Esophagus muscularis mucosa (tissue), 4 donors: ENCODE measurements at regions not wholly inside any gene's neighbourhood (a gene's known extent, or its start where the extent isn't known, plus 50 kb on each side); places are given as distances from the start of the nearest gene placed in this dataset.

ENCODE experiments used
- DNase-seq: peaks from one replicate; pipeline ENCODE4 v3.0.0-alpha.2; 2017; ENCODE audit errors: extremely low spot score
- H3K27ac ChIP-seq, 4 donors: fragments of 200-600 bp; sonication (generic); replicated peaks in 1 of 4; 1 replicate in 3 of 4; 2 replicates in 1 of 4; pipeline ENCODE4 v1.5.1; 2016 to 2019; ENCODE audit warnings: mild to moderate bottlenecking in 1 of 4
- H3K27me3 ChIP-seq, 4 donors: fragments of 200-600 bp; sonication (generic); one replicate each; pipeline versions ENCODE4 v1.5.1 to v1.6.0; 2016 to 2019
- H3K36me3 ChIP-seq, 4 donors: fragments of 200-600 bp; sonication (generic); one replicate each; pipeline ENCODE4 v1.5.1; 2016 to 2019
- H3K4me1 ChIP-seq, 4 donors: fragments of 200-600 bp; sonication (generic); one replicate each; pipeline ENCODE4 v1.5.1; 2016 to 2019
- H3K4me3 ChIP-seq, 4 donors: fragments of 200-600 bp; sonication (generic); 1 replicate in 2 of 4; 2 replicates in 2 of 4; pipeline ENCODE4 v1.5.1; 2016 to 2019; ENCODE audit warnings: mild to moderate bottlenecking in 4 of 4, moderate library complexity in 1 of 4
- H3K9me3 ChIP-seq, 4 donors: fragments of 200-600 bp; sonication (generic); 1 replicate in 3 of 4; 2 replicates in 1 of 4; pipeline ENCODE4 v1.5.1; 2016 to 2019
- CTCF ChIP-seq, 3 experiments: fragments of 200-600 bp in 2 of 3; fragments of 450-650 bp in 1 of 3; sonication (generic) in 2 of 3; IDR thresholded peaks; one replicate each; pipeline ENCODE4 v1.5.1; 2017 to 2019; ENCODE audit warnings: antibody characterized with exemption in 3 of 3, mild to moderate bottlenecking in 2 of 3, moderate library complexity in 1 of 3
- EP300 ChIP-seq: sonication (generic); formaldehyde crosslinking; IDR thresholded peaks from one replicate; pipeline ENCODE4 v1.6.1; 2017; ENCODE audit warnings: antibody characterized with exemption
- POLR2A ChIP-seq: fragments of 450-650 bp; IDR thresholded peaks from one replicate; pipeline ENCODE4 v1.6.1; 2017; ENCODE audit warnings: antibody characterized with exemption, moderate library complexity, mild to moderate bottlenecking, low read depth
- POLR2AphosphoS5 ChIP-seq, 2 donors: sonication (generic); formaldehyde crosslinking; IDR thresholded peaks; one replicate each; pipeline ENCODE4 v1.6.1; 2017; ENCODE audit warnings: antibody characterized with exemption in 2 of 2
- WGBS: methylation state at CpG from one replicate; pipeline ENCODE4 v1.1.5; 2018; 5-methylcytosine and 5-hydroxymethylcytosine counted together
- intact Hi-C: fragments of 100-400 bp; cut with DNase I; formaldehyde crosslinking; loops from one replicate; pipeline ENCODE4 v1.15.1; 2023

GRCh38 chr13:31905961-31906360, 125.6 kb upstream of the FRY start:
- Histone ChIP-seq H3K27ac (no peak overlapping the region), H3K27me3 (no peaks in the 10 kb centered on the region), H3K9me3 (no peaks in the 10 kb centered on the region), H3K4me1 (peaks cover 10 to 27% (median 21%) of the 10 kb centered on the region in 4 donors), H3K36me3 (no peaks in the 10 kb centered on the region), H3K4me3 (no peak overlapping the region)
- no peak for TF ChIP-seq EP300
- TF ChIP-seq CTCF (IDR thresholded peaks at IDR 0.05): no peak
- TF ChIP-seq POLR2AphosphoS5 (IDR thresholded peaks at IDR 0.05): no peak
- no peak for TF ChIP-seq POLR2A
- WGBS: 55% methylated on average over 11 of the region's 11 CpGs
- DNase-seq: no peak
- intact Hi-C loops: no loop called here

GRCh38 chr13:31908696-31909411, 122.7 kb upstream of the FRY start:
- Histone ChIP-seq H3K36me3 (no peaks in the 10 kb centered on the region), H3K9me3 (no peaks in the 10 kb centered on the region), H3K4me3 (no peak overlapping the region), H3K4me1 (peaks cover 4 to 24% (median 18%) of the 10 kb centered on the region in 4 donors), H3K27me3 (no peaks in the 10 kb centered on the region), H3K27ac (no peak overlapping the region)
- no peak for DNase-seq
- 53% methylated on average over 4 of the region's 4 CpGs for WGBS
- TF ChIP-seq POLR2A (no peak), EP300 (no peak), CTCF (IDR thresholded peaks at IDR 0.05) (no peak), POLR2AphosphoS5 (IDR thresholded peaks at IDR 0.05) (no peak)
- intact Hi-C loops: no loop called here

- intact Hi-C loops: loop anchor here (5.0 kb wide), 2 partner anchors 402 to 672 kb away; no protein-coding TSS in a partner anchor
- H3K27ac ChIP-seq: no peak overlapping the region
- no peaks in the 10 kb centered on the region for H3K9me3 ChIP-seq
- H3K36me3 ChIP-seq: no peaks in the 10 kb centered on the region
- H3K4me3 ChIP-seq: no peak overlapping the region
- 16% methylated on average over 6 of the region's 6 CpGs for WGBS
- no peak for DNase-seq
- H3K27me3 ChIP-seq: no peaks in the 10 kb centered on the region
- TF ChIP-seq CTCF (IDR thresholded peaks at IDR 0.05) (peak; percentile 83 to 87 (median 84)), POLR2A (no peak), POLR2AphosphoS5 (IDR thresholded peaks at IDR 0.05) (no peak)
- H3K4me1 ChIP-seq: peaks cover 4 to 24% (median 18%) of the 10 kb centered on the region in 4 donors
These were observed 121.6 kb upstream of the FRY start for GRCh38 chr13:31909864-31910551.

GRCh38 chr13:31910633-31911032, 120.9 kb upstream of the FRY start:
- H3K27ac ChIP-seq: no peak overlapping the region
- H3K4me1 ChIP-seq: peaks cover 4 to 24% (median 18%) of the 10 kb centered on the region in 4 donors
- no peak overlapping the region for H3K4me3 ChIP-seq
- intact Hi-C loops: loop anchor here (5.0 kb wide), 2 partner anchors 402 to 672 kb away; no protein-coding TSS in a partner anchor
- H3K9me3 ChIP-seq: no peaks in the 10 kb centered on the region
- TF ChIP-seq EP300 (no peak), POLR2A (no peak), POLR2AphosphoS5 (IDR thresholded peaks at IDR 0.05) (no peak), CTCF (IDR thresholded peaks at IDR 0.05) (no peak)
- no peaks in the 10 kb centered on the region for H3K27me3 ChIP-seq
- no peak for DNase-seq
- WGBS: 100% methylated on average over 2 of the region's 2 CpGs
- H3K36me3 ChIP-seq: no peaks in the 10 kb centered on the region
